Skeletal muscle satellite cell (primary cell): ENCODE measurements at regions not wholly inside any gene's neighbourhood (a gene's known extent, or its start where the extent isn't known, plus 50 kb on each side); places are given as distances from the start of the nearest gene placed in this dataset.

Source experiments
- H3K27me3 ChIP-seq: 2 replicates; pipeline ENCODE4 v1.7.0; 2013; ENCODE audit warnings: low read length; ENCODE audit not compliant: control insufficient read depth, insufficient read depth
- H3K36me3 ChIP-seq: 2 replicates; pipeline ENCODE4 v1.7.0; 2013; ENCODE audit warnings: mild to moderate bottlenecking, control low read depth, low read length; ENCODE audit not compliant: insufficient read depth
- H3K4me1 ChIP-seq: 2 replicates; pipeline ENCODE4 v1.7.0; 2013; ENCODE audit warnings: low read length; ENCODE audit not compliant: control insufficient read depth, insufficient read depth
- H3K4me2 ChIP-seq: 2 replicates; pipeline ENCODE4 v1.7.0; 2013; ENCODE audit warnings: mild to moderate bottlenecking, low read length
- H3K4me3 ChIP-seq: 2 replicates; pipeline ENCODE4 v1.7.0; 2013; ENCODE audit warnings: low read length
- H3K9ac ChIP-seq: 2 replicates; pipeline ENCODE4 v1.7.0; 2013; ENCODE audit warnings: mild to moderate bottlenecking, low read depth, low read length, moderate library complexity
- H3K9me3 ChIP-seq: replicated peaks from 2 replicates; pipeline ENCODE4 v1.7.0; 2013; ENCODE audit warnings: mild to moderate bottlenecking, control low read depth, low read length

DNA sequence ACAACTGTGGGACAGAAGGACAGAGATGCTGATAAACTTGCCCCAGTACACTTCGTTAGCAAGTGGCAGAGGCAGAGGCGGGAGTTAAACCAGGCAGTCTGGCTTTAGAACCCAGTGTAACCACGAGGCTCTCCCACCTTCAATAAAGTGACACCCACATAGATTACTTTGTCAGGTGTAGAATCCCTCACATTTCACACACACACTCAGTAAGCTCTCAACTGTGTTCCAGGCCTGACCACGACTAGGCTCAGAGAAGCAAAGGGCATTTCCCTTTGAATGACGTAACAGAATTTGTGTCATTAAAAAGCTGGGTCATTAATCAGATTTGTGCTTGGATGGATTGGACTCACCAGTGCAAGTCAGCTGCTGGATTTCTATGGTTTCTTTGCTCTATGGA is 118.3 kb upstream of the RCN1 start:
- H3K27me3 ChIP-seq: peaks cover 22% of the 10 kb centered on the region
- H3K4me2 ChIP-seq: no peak overlapping the region
- no peaks in the 10 kb centered on the region for H3K36me3 ChIP-seq
- H3K4me3 ChIP-seq: no peak overlapping the region
- H3K9me3 ChIP-seq: no peaks in the 10 kb centered on the region
- no peak overlapping the region for H3K9ac ChIP-seq
- peaks cover 15% of the 10 kb centered on the region for H3K4me1 ChIP-seq

DNA sequence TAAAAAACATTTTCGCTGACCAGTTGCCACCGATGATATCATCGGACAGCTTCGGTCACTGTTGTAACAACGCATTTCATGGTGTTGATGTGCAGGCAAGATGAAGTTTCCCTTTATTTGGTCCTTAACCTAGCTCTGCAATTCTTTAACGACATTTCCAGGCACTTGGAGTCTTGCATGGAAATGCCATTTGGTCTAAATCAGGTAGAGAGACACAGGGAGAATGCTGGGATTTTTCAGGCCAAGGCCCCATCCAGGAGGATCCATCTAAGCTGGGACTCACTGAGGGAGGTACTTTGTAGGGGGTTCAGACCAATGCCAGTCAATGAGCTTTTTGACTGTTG is 121.5 kb upstream of the RCN1 start:
- H3K9ac ChIP-seq: no peak overlapping the region
- no peak overlapping the region for H3K4me3 ChIP-seq
- no peaks in the 10 kb centered on the region for H3K9me3 ChIP-seq
- peaks cover 20% of the 10 kb centered on the region for H3K27me3 ChIP-seq
- H3K36me3 ChIP-seq: no peaks in the 10 kb centered on the region
- H3K4me1 ChIP-seq: peaks cover 4% of the 10 kb centered on the region
- H3K4me2 ChIP-seq: peak overlapping the region; percentile 67

DNA sequence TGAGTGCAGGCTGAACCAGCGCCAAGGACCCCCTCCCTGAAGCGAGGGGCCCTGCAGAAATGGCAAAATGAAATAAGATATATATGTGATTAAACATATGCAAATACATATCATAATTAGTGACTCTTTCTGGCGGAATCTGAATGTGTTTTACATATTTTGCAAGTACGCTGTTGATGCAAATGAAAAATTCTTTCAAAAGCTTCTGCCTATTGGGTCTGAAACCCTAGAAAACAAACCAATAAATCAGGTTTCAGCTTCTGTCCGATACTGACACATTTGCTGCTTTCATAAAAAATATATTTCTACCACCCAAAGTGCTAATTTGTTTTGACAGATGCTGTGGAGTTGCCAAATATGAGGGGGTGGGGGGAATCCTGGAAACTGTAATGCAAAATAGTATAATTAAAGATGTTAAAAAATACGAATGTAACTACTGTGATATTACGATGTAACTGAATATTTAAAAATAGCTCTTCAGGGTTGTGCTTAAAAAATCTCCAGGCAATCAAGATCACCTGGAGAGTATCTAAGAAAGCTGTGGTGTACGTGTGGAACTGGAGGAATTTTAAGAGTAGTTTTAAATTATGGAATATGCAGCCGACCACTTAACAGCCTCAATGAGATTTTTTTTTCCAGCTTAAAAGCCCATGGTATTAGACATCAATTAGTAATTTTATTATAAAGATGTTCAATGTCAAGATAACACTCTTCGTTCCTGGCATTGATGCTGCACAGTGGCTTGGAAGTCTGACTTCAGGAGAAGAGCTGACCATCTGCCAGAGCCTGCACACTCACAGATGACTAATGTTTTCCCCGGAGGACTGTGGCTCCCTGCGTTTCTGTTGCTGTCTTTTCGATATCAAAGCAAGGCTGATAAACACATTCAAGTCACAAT is 122.2 kb upstream of the RCN1 start:
- Histone ChIP-seq H3K9me3 (no peaks in the 10 kb centered on the region), H3K9ac (no peak overlapping the region), H3K36me3 (no peaks in the 10 kb centered on the region), H3K27me3 (peaks cover 20% of the 10 kb centered on the region), H3K4me1 (peaks cover 4% of the 10 kb centered on the region), H3K4me3 (no peak overlapping the region), H3K4me2 (peak overlapping the region; percentile 67)

DNA sequence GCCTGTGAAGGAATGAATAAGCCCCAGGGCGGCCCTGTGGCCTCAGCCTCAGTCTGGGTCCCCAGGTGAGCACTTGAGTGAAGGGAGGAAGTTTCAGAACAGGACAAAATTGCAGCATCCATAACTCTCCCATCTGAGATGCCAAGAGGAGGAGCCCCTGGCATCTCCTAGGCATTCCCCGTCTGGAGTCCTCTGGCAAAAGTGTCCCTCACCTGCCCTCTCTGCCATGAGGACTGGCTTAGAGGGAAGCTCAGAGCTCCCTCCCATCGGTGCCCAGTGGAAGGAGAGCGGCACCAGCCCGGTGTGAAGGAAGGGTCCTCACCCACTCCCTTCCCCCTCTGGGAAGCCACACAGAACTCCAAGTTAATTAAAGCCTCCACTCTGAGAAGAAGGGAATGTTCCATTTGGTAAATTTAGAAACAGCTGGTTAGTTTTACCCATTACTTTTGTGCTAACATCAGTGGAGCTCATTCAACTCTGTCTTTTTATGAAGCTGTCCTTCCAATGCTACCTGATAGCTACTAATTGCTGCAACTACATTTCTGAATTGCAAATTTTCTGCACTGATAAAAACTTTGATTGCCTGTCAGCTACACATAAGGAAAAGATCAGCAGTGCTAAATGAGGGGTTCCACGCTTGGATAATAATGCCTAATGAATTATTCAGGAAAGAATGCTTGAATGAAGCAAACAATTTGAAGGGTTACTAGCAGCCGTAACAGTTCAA is 123.3 kb upstream of the RCN1 start:
- Histone ChIP-seq H3K4me2 (no peak overlapping the region), H3K9ac (no peak overlapping the region), H3K4me1 (peaks cover 4% of the 10 kb centered on the region), H3K4me3 (no peak overlapping the region), H3K36me3 (no peaks in the 10 kb centered on the region), H3K27me3 (peaks cover 20% of the 10 kb centered on the region), H3K9me3 (no peaks in the 10 kb centered on the region)

DNA sequence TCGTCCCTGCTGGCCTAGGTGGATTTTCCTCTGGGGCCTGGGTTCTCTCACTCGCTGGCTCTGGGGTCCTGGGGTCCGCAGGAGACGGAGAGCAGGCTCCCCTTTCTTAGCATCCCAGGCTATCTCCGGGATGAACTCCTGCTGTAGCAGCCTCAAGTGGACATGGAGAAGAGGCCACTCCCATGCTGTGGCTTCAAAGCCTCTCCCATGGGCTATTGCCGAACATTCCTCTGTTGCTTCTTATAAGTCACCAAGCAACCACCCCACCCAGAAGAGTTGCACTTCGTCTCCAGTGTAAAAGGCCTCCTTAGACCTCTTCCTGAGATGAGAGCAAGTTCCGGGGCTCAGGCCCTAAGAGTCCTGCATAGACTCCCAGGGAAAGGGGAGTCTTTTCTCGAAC is 124.0 kb upstream of the RCN1 start:
- H3K4me1 ChIP-seq: peaks cover 4% of the 10 kb centered on the region
- no peaks in the 10 kb centered on the region for H3K9me3 ChIP-seq
- no peak overlapping the region for H3K9ac ChIP-seq
- no peak overlapping the region for H3K4me2 ChIP-seq
- no peaks in the 10 kb centered on the region for H3K36me3 ChIP-seq
- H3K27me3 ChIP-seq: peaks cover 23% of the 10 kb centered on the region
- no peak overlapping the region for H3K4me3 ChIP-seq

DNA sequence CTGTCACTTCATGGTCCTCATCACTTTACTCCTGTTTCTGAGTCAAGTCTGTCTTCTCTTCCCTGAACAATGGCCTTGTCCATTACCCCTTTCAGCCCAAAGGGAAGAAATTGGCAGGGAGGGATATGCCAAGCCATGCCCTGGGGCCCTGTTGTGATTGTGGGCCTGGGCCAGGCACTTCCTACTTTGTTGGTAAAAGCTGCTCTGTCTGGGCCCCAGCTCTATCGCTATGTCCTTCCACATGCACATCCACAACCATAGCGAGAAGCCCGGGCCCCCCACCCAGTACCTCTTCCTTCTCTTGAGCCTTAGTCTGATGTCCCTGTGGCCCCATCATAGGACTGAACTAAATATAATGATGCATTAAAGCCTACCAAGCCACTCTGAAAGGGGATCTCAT is 126.7 kb upstream of the RCN1 start:
- H3K9ac ChIP-seq: no peak overlapping the region
- no peak overlapping the region for H3K4me3 ChIP-seq
- peaks cover 11% of the 10 kb centered on the region for H3K27me3 ChIP-seq
- no peaks in the 10 kb centered on the region for H3K36me3 ChIP-seq
- peaks cover under 1% of the 10 kb centered on the region for H3K4me1 ChIP-seq
- H3K4me2 ChIP-seq: no peak overlapping the region
- H3K9me3 ChIP-seq: no peaks in the 10 kb centered on the region

DNA sequence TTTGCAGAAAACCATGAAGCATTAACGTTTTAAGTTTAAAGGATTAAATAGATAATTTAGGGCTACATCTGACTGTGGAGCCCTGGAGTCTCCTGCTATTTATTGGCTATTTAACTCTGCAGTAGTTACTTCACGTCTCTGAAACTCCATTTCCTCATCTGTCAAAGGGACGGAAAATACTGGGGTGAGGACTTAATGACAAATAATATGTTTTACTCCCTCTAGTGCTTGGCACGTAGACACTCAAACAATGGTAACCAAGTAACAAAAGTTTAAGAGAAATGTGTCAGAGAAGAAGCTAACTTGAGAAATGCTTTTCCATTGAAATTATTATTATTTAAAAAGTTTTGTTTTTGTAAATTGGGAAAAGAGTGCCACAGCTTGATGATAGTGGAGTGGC is 130.7 kb upstream of the RCN1 start:
- no peak overlapping the region for H3K4me2 ChIP-seq
- H3K36me3 ChIP-seq: no peaks in the 10 kb centered on the region
- H3K4me3 ChIP-seq: no peak overlapping the region
- H3K9ac ChIP-seq: no peak overlapping the region
- H3K9me3 ChIP-seq: no peaks in the 10 kb centered on the region
- H3K4me1 ChIP-seq: no peaks in the 10 kb centered on the region
- H3K27me3 ChIP-seq: peaks cover 3% of the 10 kb centered on the region

DNA sequence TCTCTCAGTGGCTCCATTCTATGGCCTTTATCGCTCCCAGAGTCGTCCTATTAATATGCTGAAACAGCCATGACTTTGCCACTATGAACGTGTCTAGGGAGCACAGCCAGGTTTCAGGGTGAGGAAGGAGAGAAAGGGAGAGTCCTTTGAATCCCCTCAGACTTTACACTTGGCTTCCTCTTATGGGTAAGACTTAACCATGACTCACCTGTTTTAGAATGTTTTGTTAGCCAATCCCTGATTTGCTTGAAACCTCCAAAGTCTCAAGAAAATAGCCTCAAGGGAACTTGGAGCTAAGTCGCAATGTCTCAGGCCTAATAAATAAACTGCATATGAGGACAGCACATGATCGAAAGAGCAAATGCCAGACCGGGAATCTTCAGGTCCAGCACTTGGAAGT is 131.2 kb upstream of the RCN1 start:
- H3K4me2 ChIP-seq: no peak overlapping the region
- peaks cover 3% of the 10 kb centered on the region for H3K27me3 ChIP-seq
- no peaks in the 10 kb centered on the region for H3K4me1 ChIP-seq
- no peak overlapping the region for H3K9ac ChIP-seq
- no peak overlapping the region for H3K4me3 ChIP-seq
- H3K36me3 ChIP-seq: no peaks in the 10 kb centered on the region
- no peaks in the 10 kb centered on the region for H3K9me3 ChIP-seq

DNA sequence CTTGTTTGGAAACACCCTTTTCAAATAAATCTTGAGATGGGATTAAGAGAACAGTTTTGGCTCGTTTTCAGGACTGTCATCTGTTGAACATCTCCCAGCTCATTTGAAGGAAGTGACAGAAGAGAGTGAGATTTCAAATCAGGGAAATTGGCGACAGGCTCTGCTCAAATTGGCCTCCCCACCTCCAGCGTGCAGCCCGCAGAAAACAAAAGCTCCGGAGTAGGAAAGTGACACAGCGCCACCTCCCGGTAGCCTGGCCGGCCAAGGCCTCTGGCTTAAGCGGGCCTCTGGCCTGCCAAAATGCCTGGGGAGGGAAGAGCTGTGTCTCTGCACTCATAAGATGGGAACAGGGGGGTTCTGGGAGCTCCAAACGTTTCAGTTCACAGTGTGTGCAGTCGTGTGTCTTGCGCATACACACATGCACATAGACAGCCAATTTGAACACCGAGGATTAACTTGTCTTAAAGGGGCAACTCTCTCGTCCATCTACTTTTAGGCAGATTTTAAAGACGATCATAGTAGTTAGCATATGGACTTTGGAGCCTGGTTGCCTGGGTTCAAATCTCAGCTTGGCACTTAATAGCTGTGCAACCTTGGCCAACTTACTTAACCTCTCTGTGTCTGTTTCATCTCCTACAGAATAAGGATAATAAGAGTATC is 132.7 kb upstream of the RCN1 start:
- Histone ChIP-seq H3K9ac (no peak overlapping the region), H3K4me1 (no peaks in the 10 kb centered on the region), H3K27me3 (peaks cover 3% of the 10 kb centered on the region), H3K4me2 (no peak overlapping the region), H3K9me3 (no peaks in the 10 kb centered on the region), H3K36me3 (no peaks in the 10 kb centered on the region), H3K4me3 (no peak overlapping the region)

DNA sequence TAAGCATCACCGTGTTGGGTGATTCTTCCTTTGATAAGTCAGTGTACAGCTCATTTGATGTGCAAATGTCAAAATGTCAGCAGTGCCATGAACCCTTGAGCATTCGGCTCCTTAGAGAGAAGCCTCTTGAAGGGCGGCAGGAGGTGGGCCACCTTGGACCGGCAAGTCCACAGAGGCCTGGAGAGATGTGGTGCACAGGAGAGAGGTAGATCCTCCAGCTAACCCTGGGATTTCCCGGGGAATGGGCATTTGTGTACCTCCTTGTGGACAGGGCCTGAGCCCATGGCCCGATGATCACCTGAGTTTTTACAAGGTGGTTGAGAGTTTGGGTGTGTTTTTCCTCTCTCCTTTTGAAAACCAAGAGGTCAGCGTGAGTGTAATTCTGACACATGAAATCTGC is 133.2 kb upstream of the RCN1 start:
- Histone ChIP-seq H3K9ac (no peak overlapping the region), H3K36me3 (no peaks in the 10 kb centered on the region), H3K27me3 (peaks cover 3% of the 10 kb centered on the region), H3K9me3 (no peaks in the 10 kb centered on the region), H3K4me3 (no peak overlapping the region), H3K4me1 (no peaks in the 10 kb centered on the region), H3K4me2 (no peak overlapping the region)

DNA sequence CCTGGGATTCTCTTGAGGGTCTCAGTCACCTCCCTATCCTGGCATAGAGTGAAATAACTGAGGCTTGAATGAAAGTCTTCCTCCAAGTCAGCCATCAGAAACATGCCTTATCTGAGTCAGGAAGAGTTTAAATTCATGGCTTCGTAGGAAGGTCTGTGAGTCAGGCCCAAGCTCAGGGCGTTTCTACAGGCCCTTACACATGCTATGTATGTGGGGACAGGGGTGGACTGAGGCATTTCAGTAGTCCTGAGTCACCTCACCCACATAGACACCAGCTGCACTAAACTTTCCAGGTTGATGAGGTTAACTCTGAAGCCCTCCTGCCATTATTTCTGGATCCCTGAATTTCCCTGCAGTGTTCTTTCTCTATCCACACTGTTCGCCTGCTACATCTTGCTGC is 134.6 kb upstream of the RCN1 start:
- no peaks in the 10 kb centered on the region for H3K36me3 ChIP-seq
- H3K9ac ChIP-seq: no peak overlapping the region
- no peak overlapping the region for H3K4me2 ChIP-seq
- H3K4me3 ChIP-seq: no peak overlapping the region
- H3K4me1 ChIP-seq: no peaks in the 10 kb centered on the region
- H3K27me3 ChIP-seq: no peaks in the 10 kb centered on the region
- no peaks in the 10 kb centered on the region for H3K9me3 ChIP-seq
